A673 (cell line): ENCODE measurements at regions not wholly inside any gene's neighbourhood (a gene's known extent, or its start where the extent isn't known, plus 50 kb on each side); places are given as distances from the start of the nearest gene placed in this dataset.
"Not testable (repeated sequence)": the region's sequence is repeated elsewhere in the genome, so short reads cannot be mapped to it uniquely, and the experiment has no call there.

Experiments used
- BruUV-seq: library from RNA; stranded (reverse); fragments of 400-500 nt; replicated peaks from 2 replicates; lab custom pipeline; 2021; lab: Mats Ljungman, UMichigan
- CTCF ChIA-PET: fragments of 300-600 bp; sonication (Branson Sonifier 250); formaldehyde crosslinking; loops from one replicate; lab custom pipeline; 2022; ENCODE audit warnings: antibody characterized with exemption; lab: Charles Lee
- POLR2A ChIA-PET: fragments of 300-600 bp; sonication (Branson Sonifier 250); formaldehyde crosslinking; loops from one replicate; lab custom pipeline; 2022; ENCODE audit warnings: antibody characterized with exemption; ENCODE audit not compliant: low non-redundant PET; lab: Charles Lee
- DNase-seq: peaks from one replicate; pipeline ENCODE4 v3.0.0-alpha.2; 2015; ENCODE audit warnings: low spot score
- H3K27ac ChIP-seq: fragments of 200-600 bp; sonication (generic); 2 replicates; pipeline ENCODE4 v1.5.1; 2016; ENCODE audit warnings: mixed run types, low read depth, mild to moderate bottlenecking, mixed read lengths, antibody characterized with exemption, low read length; ENCODE audit not compliant: poor library complexity, severe bottlenecking
- H3K27me3 ChIP-seq: fragments of 200-600 bp; sonication (generic); replicated peaks from 2 replicates; pipeline ENCODE4 v1.6.1; 2017; ENCODE audit warnings: mixed run types, low read depth, mild to moderate bottlenecking, mixed read lengths, antibody characterized with exemption, low read length; ENCODE audit not compliant: insufficient read depth, poor library complexity
- H3K36me3 ChIP-seq: fragments of 200-600 bp; sonication (generic); 2 replicates; pipeline ENCODE4 v1.6.1; 2016; ENCODE audit warnings: mixed run types, mild to moderate bottlenecking, mixed read lengths, antibody characterized with exemption, low read length; ENCODE audit not compliant: insufficient read depth, poor library complexity, severe bottlenecking
- H3K4me1 ChIP-seq: fragments of 200-600 bp; sonication (generic); 2 replicates; pipeline ENCODE4 v1.6.1; 2017; ENCODE audit warnings: mixed run types, mild to moderate bottlenecking, mixed read lengths, antibody characterized with exemption, low read length; ENCODE audit not compliant: insufficient read depth, poor library complexity, severe bottlenecking
- H3K4me3 ChIP-seq: fragments of 200-600 bp; sonication (generic); 2 replicates; pipeline ENCODE4 v1.5.1; 2016; ENCODE audit warnings: low read depth, mixed run types, mild to moderate bottlenecking, mixed read lengths, low read length; ENCODE audit not compliant: poor library complexity, severe bottlenecking
- H3K9me3 ChIP-seq: fragments of 200-600 bp; sonication (generic); 2 replicates; pipeline ENCODE4 v1.6.1; 2016; ENCODE audit warnings: mixed run types, low read depth, mild to moderate bottlenecking, mixed read lengths, antibody characterized with exemption, low read length; ENCODE audit not compliant: poor library complexity, severe bottlenecking
- CTCF ChIP-seq: fragments of 300-800, 200-600 bp; sonication (generic); conservative IDR thresholded peaks from 2 replicates; pipeline ENCODE4 v1.5.1; 2017; ENCODE audit warnings: low read depth, mild to moderate bottlenecking, antibody characterized with exemption, low read length, moderate library complexity, mixed read lengths
- EZH2 ChIP-seq: fragments of 200-600 bp; sonication (generic); IDR thresholded peaks from 2 replicates; pipeline ENCODE4 v1.6.1; 2017; ENCODE audit warnings: borderline replicate concordance, low read depth, mild to moderate bottlenecking, mixed read lengths, antibody characterized with exemption, low read length; ENCODE audit not compliant: poor library complexity, severe bottlenecking
- intact Hi-C: fragments of 100-400 bp; cut with micrococcal nuclease; formaldehyde crosslinking; loops from one replicate; pipeline ENCODE4 v1.10.0; 2022; ENCODE audit not compliant: unreplicated experiment

- ChIA-PET CTCF (no interaction called here), POLR2A (no interaction called here)
- Histone ChIP-seq H3K9me3 (peaks cover 8% of the 10 kb centered on the region), H3K4me3 (no peak overlapping the region), H3K27me3 (no peaks in the 10 kb centered on the region), H3K27ac (no peak overlapping the region), H3K36me3 (no peaks in the 10 kb centered on the region), H3K4me1 (no peaks in the 10 kb centered on the region)
- intact Hi-C loops = no loop called here
- TF ChIP-seq EZH2 (no peak), CTCF (no peak)
- no peak for DNase-seq
- BruUV-seq = no TSS peak
Observed at GRCh38 chr11:16505481-16505880, 149.1 kb upstream of the SOX6 start.

- intact Hi-C loops, POLR2A ChIA-PET, H3K9me3 ChIP-seq, H3K4me3 ChIP-seq, H3K27ac ChIP-seq, CTCF ChIA-PET, DNase-seq, H3K36me3 ChIP-seq, BruUV-seq, H3K4me1 ChIP-seq, H3K27me3 ChIP-seq: not testable (repeated sequence)
Observed at GRCh38 chr11:16503891-16504290, 147.5 kb upstream of the SOX6 start.

GRCh38 chr11:16494918-16495691 is 138.8 kb upstream of the SOX6 start:
- ChIA-PET POLR2A (no interaction called here), CTCF (no interaction called here)
- no peaks in the 10 kb centered on the region for H3K36me3 ChIP-seq
- intact Hi-C loops = no loop called here
- H3K4me1 ChIP-seq = no peaks in the 10 kb centered on the region
- BruUV-seq = no TSS peak
- H3K9me3 ChIP-seq = no peaks in the 10 kb centered on the region
- TF ChIP-seq CTCF = no peak
- no peak for TF ChIP-seq EZH2
- H3K4me3 ChIP-seq = no peak overlapping the region
- H3K27me3 ChIP-seq = no peaks in the 10 kb centered on the region
- no peak for DNase-seq
- H3K27ac ChIP-seq = no peak overlapping the region

DNA sequence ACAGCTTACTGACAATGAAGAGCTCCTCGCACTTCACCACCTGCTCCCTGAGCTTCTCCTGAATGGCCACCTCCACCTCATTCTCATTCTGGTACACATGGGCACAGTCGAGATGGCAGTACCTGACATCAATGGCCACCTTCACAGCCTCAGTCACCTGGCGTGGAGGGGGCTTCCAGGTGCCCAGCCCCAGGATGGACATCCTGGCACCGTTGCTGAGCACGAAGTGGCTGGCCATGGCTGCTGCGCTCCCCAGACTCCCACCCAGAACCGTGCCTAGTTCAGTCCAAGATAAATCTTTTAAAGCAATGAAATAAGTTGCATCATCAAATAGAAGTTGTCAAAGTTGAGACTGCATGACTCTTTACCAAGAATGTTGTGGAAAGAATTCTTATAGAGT is 128.1 kb upstream of the SOX6 start:
- TF ChIP-seq CTCF (no peak), EZH2 (no peak)
- Histone ChIP-seq H3K4me1 (peaks cover 5% of the 10 kb centered on the region), H3K4me3 (no peak overlapping the region), H3K9me3 (no peaks in the 10 kb centered on the region), H3K27me3 (no peaks in the 10 kb centered on the region), H3K27ac (no peak overlapping the region), H3K36me3 (no peaks in the 10 kb centered on the region)
- BruUV-seq = no TSS peak
- no peak for DNase-seq
- ChIA-PET POLR2A (no interaction called here), CTCF (no interaction called here)
- intact Hi-C loops = no loop called here
